ENCODE measurements at regions not wholly inside any gene's neighbourhood (a gene's known extent, or its start where the extent isn't known, plus 50 kb on each side); places are given as distances from the start of the nearest gene placed in this dataset.

DNA sequence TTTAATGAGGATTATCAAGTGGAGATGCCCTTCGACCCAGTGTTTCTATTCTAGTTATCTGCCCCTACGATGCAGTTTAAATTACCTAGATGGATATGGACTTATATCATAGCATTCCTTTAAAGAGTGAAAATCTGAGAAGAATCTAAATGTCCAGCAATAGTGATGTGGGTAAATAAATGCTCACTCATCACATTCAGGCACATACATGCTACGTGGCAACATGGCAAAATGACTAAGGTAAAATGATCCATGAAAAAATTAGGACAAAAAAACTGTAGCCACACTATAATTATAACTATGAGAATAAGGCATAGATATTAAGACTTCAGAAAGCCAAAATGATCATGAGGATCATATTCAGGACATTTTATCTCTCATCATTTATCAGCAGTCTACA, 82.4 kb upstream of the PDE1C start:
- TF ChIP-seq, protein P1, sequence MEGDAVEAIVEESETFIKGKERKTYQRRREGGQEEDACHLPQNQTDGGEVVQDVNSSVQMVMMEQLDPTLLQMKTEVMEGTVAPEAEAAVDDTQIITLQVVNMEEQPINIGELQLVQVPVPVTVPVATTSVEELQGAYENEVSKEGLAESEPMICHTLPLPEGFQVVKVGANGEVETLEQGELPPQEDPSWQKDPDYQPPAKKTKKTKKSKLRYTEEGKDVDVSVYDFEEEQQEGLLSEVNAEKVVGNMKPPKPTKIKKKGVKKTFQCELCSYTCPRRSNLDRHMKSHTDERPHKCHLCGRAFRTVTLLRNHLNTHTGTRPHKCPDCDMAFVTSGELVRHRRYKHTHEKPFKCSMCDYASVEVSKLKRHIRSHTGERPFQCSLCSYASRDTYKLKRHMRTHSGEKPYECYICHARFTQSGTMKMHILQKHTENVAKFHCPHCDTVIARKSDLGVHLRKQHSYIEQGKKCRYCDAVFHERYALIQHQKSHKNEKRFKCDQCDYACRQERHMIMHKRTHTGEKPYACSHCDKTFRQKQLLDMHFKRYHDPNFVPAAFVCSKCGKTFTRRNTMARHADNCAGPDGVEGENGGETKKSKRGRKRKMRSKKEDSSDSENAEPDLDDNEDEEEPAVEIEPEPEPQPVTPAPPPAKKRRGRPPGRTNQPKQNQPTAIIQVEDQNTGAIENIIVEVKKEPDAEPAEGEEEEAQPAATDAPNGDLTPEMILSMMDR (optimal IDR thresholded peaks at IDR 0.05 in 1 of 3, IDR thresholded peaks at IDR 0.05 in 1 of 3, conservative IDR thresholded peaks at IDR 0.05 in 1 of 3; ENCODE audit: extremely low read depth in 1 of 3, insufficient read depth in 2 of 3, low read length in 3 of 3): no peak
- TF ChIP-seq EZH2 (IDR thresholded peaks at IDR 0.05; ENCODE audit: low read length): no peak
